ENCODE measurements at regions not wholly inside any gene's neighbourhood (a gene's known extent, or its start where the extent isn't known, plus 50 kb on each side); places are given as distances from the start of the nearest gene placed in this dataset.
A peak's percentile ranks its signal among the peaks of the same experiment; 100 is the strongest.
"Not testable (repeated sequence)": the region's sequence is repeated elsewhere in the genome, so short reads cannot be mapped to it uniquely, and the experiment has no call there.

DNA sequence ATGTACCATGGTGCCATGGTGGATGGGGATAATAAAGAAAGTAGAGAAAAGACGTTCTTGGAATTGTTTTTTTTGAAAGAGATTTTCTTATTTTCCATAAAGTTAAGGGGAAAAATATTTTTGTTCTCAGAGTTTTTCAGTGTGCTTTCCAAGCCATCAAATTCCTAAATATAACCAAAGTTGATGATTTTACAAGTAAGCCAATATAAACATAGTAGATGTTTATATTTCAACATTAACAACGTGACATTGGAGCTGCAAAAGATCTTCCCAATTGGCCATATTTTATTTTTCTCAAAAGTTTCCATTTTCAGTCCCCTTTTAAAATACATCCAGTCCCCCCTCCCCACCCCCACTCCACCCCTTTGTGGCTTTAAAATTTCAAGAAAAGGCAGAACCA is 80.9 kb upstream of the PICALM start:
- no peak for DNase-seq (ENCODE audit: low read depth in 4 of 4, low spot score in 3 of 4)

- no peak for DNase-seq (ENCODE audit: low read depth in 4 of 4, low spot score in 3 of 4)
Observed at GRCh38 chr11:86148345-86148747, 79.5 kb upstream of the PICALM start.

GRCh38 chr11:86147004-86147403 is 78.1 kb upstream of the PICALM start:
- DNase-seq (ENCODE audit: low read depth in 4 of 4, low spot score in 3 of 4), result no peak

- peak in 1 of 4 donors; percentile 51 for DNase-seq (ENCODE audit: low read depth in 4 of 4, low spot score in 3 of 4)
Observed at GRCh38 chr11:86145439-86146156, 76.7 kb upstream of the PICALM start.

DNA sequence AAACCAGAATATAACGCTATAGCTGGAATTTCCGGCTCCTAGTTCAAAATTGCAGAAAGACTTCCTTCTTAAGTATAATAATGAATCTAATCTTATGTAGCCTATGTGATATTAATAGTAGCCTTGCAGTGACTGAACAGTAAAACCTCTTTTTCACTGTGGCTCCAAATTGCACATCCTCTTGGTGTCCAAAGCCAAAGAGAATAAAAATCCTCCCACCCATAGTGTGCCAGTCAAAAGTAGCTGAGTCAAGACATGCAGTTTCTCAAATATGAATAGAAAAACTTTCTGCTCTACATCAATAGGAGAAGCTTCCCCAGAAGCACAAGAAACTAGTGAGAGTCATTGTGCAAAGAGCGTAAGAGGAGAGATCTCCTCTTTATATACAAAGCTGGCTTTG is 76.0 kb upstream of the PICALM start:
- no peak for DNase-seq (ENCODE audit: low read depth in 4 of 4, low spot score in 3 of 4)

GRCh38 chr11:86144087-86144486 is 75.2 kb upstream of the PICALM start:
- DNase-seq (ENCODE audit: low read depth in 4 of 4, low spot score in 3 of 4), result not testable (repeated sequence)

- DNase-seq (ENCODE audit: low read depth in 4 of 4, low spot score in 3 of 4), result no peak
Observed at GRCh38 chr11:86143087-86144030, 74.5 kb upstream of the PICALM start.

GRCh38 chr11:86142170-86142569 is 73.3 kb upstream of the PICALM start:
- no peak for DNase-seq (ENCODE audit: low read depth in 4 of 4, low spot score in 3 of 4)

DNA sequence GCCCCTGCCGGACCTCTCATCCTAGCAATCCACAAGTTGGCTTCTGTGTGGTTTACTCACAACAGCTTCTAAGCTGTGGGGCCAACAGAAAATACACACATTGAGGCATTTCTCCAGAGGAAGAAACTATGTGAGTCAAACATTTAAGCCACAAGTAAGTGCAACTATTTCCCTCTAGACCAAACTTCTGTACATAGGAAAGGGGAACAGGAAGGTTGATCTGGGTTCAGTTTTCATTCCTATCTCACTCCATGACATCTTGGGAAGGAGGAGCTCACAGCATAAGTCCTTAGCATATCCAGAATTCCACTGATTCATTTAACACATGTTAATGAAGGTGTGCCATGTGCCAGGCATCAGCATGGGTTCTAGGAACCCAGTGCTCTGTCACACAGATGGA is 72.8 kb upstream of the PICALM start:
- DNase-seq (ENCODE audit: low read depth in 4 of 4, low spot score in 3 of 4), result no peak

- no peak for DNase-seq (ENCODE audit: low read depth in 4 of 4, low spot score in 3 of 4)
Observed at GRCh38 chr11:86140334-86140990, 71.6 kb upstream of the PICALM start.

DNA sequence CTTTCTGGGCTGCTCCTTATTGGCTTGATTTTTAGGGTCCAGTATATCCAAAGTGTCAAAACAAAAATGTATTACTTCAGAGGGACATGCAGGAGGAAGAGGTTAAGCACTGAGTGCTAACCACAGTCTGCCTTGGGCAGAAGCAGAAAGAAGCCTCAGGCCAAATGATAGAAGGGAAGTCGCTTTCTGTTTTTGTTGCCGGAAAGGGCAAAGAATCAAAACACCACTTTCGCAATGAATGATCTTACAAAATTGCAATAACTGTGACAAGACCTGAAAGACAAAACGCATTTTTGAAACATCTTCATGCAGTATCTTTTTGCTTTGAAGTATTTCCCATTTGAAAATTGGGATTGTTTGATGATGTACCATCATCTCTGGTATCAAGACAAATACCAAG is 70.1 kb upstream of the PICALM start:
- DNase-seq (ENCODE audit: low read depth in 4 of 4, low spot score in 3 of 4), result no peak

GRCh38 chr11:86136538-86136937 is 67.7 kb upstream of the PICALM start:
- DNase-seq (ENCODE audit: low read depth in 4 of 4, low spot score in 3 of 4), result no peak

DNA sequence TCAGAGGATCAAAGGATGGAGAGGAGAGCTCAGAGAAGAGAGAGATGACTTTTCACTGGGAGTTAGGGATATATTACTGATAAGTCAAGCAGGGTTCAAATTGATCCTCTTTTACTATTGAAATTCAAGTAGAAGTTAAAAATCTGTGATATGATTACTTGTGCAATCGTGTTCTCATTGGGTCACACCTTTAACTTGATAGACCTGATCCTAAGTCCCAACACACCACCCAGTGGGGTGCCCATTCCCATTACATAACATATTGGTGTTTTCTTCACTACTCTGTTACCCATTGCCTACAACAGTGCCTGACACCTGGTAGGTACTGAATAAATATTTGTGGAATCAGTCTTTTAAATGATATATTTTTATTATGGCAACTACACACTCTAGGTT is 66.4 kb upstream of the PICALM start:
- DNase-seq (ENCODE audit: low read depth in 4 of 4, low spot score in 3 of 4), result no peak

DNA sequence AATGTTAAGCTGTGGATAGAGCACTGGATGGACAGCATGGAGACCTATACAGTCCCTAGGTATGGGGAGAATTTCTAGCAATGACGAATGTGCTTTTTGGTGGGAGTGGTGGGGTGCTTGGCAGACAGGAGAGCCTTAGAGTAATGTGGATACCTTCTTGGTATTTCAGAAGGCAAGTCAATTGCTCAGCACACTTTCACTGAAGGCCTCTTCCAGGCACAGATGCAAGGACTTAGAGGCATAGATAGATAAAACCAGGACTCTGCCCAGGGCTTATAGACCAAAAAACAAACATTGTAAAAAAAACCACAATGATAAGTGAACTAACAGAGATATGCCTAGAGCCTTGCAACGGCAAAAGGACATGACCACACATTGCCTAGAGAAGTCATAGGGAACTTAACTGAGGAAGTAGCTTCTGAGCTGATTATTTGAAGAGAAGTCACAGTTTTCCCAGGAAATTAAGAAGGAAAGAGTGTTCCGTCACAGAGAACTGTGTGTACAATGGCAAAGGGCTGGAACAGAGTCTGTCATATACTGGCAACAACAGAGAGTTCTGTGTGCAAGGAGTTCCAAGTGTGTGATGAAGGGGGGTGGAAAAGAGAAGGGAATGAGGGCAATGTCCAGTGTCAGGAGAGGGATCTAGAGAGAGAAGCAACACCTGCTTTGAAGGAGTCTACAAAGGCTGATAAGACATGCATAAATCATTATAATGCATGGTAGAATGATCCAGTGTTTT is 65.9 kb upstream of the PICALM start:
- DNase-seq (ENCODE audit: low read depth in 4 of 4, low spot score in 3 of 4), result no peak

DNA sequence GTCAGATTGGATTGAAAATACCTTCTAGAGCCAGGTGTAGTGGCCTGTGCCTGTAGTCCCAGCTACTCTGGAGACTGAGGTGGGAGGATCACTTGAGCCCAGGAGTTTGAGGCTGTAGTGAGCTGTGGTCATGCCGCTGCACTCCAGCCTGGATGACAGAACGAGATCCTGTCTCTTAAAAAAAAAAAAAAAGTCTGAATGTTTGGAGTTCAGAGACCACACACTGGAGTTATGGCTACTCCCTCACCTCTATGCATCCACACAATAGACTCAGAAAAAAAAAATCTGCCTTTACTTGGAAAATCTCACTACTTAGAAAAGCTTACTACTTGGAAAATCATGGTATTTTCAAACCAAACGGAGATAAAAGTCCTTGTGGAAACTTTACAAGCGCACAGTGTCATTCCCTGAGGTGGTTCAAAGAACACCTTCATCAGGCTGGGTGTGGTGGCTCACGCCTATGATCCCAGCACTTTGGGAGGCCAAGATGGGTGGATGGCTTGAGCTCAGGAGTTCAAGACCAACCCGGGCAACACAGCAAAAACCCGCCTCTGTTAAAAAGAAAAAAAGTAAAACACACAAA is 63.9 kb upstream of the PICALM start:
- no peak for DNase-seq (ENCODE audit: low read depth in 4 of 4, low spot score in 3 of 4)

DNA sequence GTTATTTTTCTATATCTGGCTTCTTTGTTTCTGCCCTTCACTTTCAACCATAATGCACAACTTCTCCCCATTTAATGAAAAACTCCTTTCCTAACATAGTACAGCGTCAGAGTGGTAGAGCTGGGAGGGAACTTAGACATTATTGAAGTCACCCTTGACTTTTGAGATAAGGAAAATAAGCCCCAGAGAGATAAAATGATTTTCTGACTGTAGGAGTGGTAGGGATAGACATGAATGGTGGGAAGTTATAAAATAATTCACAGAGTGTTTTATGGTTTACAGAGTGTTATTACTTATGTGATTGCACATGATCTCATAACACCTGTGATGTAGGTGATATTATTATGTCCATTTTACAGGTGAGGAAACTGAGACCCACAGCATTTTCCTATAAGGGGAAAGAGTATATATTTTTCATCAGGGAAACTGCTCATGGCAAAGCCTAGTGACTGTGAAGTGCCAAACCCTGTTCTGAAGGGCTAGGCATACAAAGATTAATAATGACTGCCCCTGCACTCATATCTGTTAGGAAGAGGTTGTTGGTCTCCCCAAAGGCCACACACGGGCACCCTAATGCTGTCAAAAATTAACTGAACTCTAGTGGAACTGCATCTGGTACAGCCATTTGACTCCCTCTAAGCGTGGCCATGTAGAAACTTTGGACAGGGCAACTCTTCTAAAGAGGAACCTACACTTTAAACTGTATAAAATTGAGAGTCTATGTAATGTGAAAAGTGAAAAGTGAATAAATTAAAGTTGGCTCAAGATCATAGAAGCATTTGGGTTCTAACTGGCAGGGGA is 61.1 kb upstream of the PICALM start:
- no peak for DNase-seq (ENCODE audit: low read depth in 4 of 4, low spot score in 3 of 4)

GRCh38 chr11:86128914-86129313 is 60.0 kb upstream of the PICALM start:
- DNase-seq (ENCODE audit: low read depth in 4 of 4, low spot score in 3 of 4), result no peak

GRCh38 chr11:86126862-86127261 is 58.0 kb upstream of the PICALM start:
- DNase-seq (ENCODE audit: low read depth in 4 of 4, low spot score in 3 of 4), result no peak
